ENCODE measurements at regions not wholly inside any gene's neighbourhood (a gene's known extent, or its start where the extent isn't known, plus 50 kb on each side); places are given as distances from the start of the nearest gene placed in this dataset.

GRCh38 chr3:16060358-16060852, 114.1 kb upstream of the GALNT15 start:
- DNase-seq (ENCODE audit: insufficient read length, low spot score) (no peak), FAIRE-seq (no peak)
- TF ChIP-seq CTCF (IDR thresholded peaks at IDR 0.05; ENCODE audit: insufficient read depth, missing control alignments), result no peak

GRCh38 chr3:16060945-16061344, 113.5 kb upstream of the GALNT15 start:
- FAIRE-seq (no peak), DNase-seq (ENCODE audit: insufficient read length, low spot score) (no peak)
- TF ChIP-seq CTCF (IDR thresholded peaks at IDR 0.05; ENCODE audit: insufficient read depth, missing control alignments), result no peak

GRCh38 chr3:16061491-16061890, 113.0 kb upstream of the GALNT15 start:
- DNase-seq (ENCODE audit: insufficient read length, low spot score), result no peak
- no peak for FAIRE-seq
- no peak for TF ChIP-seq CTCF (IDR thresholded peaks at IDR 0.05; ENCODE audit: insufficient read depth, missing control alignments)

GRCh38 chr3:16063603-16064002, 110.9 kb upstream of the GALNT15 start:
- FAIRE-seq, result no peak
- DNase-seq (ENCODE audit: insufficient read length, low spot score), result no peak
- no peak for TF ChIP-seq CTCF (IDR thresholded peaks at IDR 0.05; ENCODE audit: insufficient read depth, missing control alignments)

GRCh38 chr3:16064642-16065414, 109.7 kb upstream of the GALNT15 start:
- DNase-seq (ENCODE audit: insufficient read length, low spot score) (no peak), FAIRE-seq (no peak)
- no peak for TF ChIP-seq CTCF (IDR thresholded peaks at IDR 0.05; ENCODE audit: insufficient read depth, missing control alignments)

GRCh38 chr3:16066545-16066944, 107.9 kb upstream of the GALNT15 start:
- FAIRE-seq (no peak), DNase-seq (ENCODE audit: insufficient read length, low spot score) (no peak)
- no peak for TF ChIP-seq CTCF (IDR thresholded peaks at IDR 0.05; ENCODE audit: insufficient read depth, missing control alignments)

GRCh38 chr3:16066975-16067374, 107.5 kb upstream of the GALNT15 start:
- no peak for FAIRE-seq
- TF ChIP-seq CTCF (IDR thresholded peaks at IDR 0.05; ENCODE audit: insufficient read depth, missing control alignments), result no peak
- no peak for DNase-seq (ENCODE audit: insufficient read length, low spot score)
